OCI-LY7 (cell line): ENCODE measurements at regions not wholly inside any gene's neighbourhood (a gene's known extent, or its start where the extent isn't known, plus 50 kb on each side); places are given as distances from the start of the nearest gene placed in this dataset.

Experiments used
- BruUV-seq: library from RNA; stranded (reverse); fragments of 400-500 nt; replicated peaks from 2 replicates; lab custom pipeline; 2021; lab: Mats Ljungman, UMichigan
- CTCF ChIA-PET: fragments of 300-600 bp; sonication (Branson Sonifier 250); formaldehyde crosslinking; loops from one replicate; lab custom pipeline; 2022; ENCODE audit warnings: antibody characterized with exemption; ENCODE audit not compliant: unreplicated experiment; lab: Charles Lee
- POLR2A ChIA-PET: fragments of 300-600 bp; sonication (Branson Sonifier 250); formaldehyde crosslinking; loops from one replicate; lab custom pipeline; 2022; ENCODE audit warnings: antibody characterized with exemption; lab: Charles Lee
- DNase-seq: peaks from one replicate; pipeline ENCODE4 v3.0.0-alpha.2; 2015; ENCODE audit warnings: low spot score
- H2AFZ ChIP-seq: fragments of 200-600 bp; sonication (generic), shearing (Covaris generic); 2 replicates; pipeline ENCODE4 v1.6.1; 2014; ENCODE audit warnings: mild to moderate bottlenecking, antibody characterized with exemption, low read length, moderate library complexity
- H3K27ac ChIP-seq: fragments of 200-600 bp; sonication (generic); 2 replicates; pipeline ENCODE4 v1.5.1; 2014; ENCODE audit warnings: mixed run types, low read depth, mild to moderate bottlenecking, moderate library complexity, low read length, inconsistent platforms; ENCODE audit not compliant: poor library complexity, severe bottlenecking
- H3K36me3 ChIP-seq: fragments of 200-600 bp; sonication (generic); 2 replicates; pipeline ENCODE4 v1.6.1; 2014; ENCODE audit warnings: mild to moderate bottlenecking, antibody characterized with exemption, low read length, moderate library complexity, mixed read lengths; ENCODE audit not compliant: insufficient read depth
- H3K4me1 ChIP-seq: fragments of 200-600 bp; sonication (generic); 2 replicates; pipeline ENCODE4 v1.5.1; 2014; ENCODE audit warnings: mild to moderate bottlenecking, low read length; ENCODE audit not compliant: insufficient read depth, poor library complexity, severe bottlenecking
- H3K4me2 ChIP-seq: fragments of 200-600 bp; sonication (generic); 2 replicates; pipeline ENCODE4 v1.6.1; 2014; ENCODE audit warnings: mild to moderate bottlenecking, low read length
- H3K4me3 ChIP-seq: fragments of 200-600 bp; sonication (generic); 2 replicates; pipeline ENCODE4 v1.5.1; 2014; ENCODE audit warnings: mild to moderate bottlenecking, low read depth, low read length; ENCODE audit not compliant: poor library complexity, severe bottlenecking
- H3K79me2 ChIP-seq: fragments of 200-600 bp; sonication (generic); 2 replicates; pipeline ENCODE4 v1.6.1; 2016; ENCODE audit warnings: low read depth, mild to moderate bottlenecking, low read length, moderate library complexity, mixed read lengths; ENCODE audit not compliant: insufficient read depth
- H3K9me2 ChIP-seq: fragments of 200-600 bp; sonication (generic); 2 replicates; pipeline ENCODE4 v1.6.1; 2016; ENCODE audit warnings: mild to moderate bottlenecking, low read length, mixed read lengths; ENCODE audit not compliant: insufficient read depth
- H3K9me3 ChIP-seq: fragments of 200-600 bp; sonication (generic); 2 replicates; pipeline ENCODE4 v1.6.1; 2014; ENCODE audit warnings: mild to moderate bottlenecking, mixed run types, low read length, mixed read lengths
- H4K20me1 ChIP-seq: fragments of 200-600 bp; sonication (generic); 2 replicates; pipeline ENCODE4 v1.6.1; 2014; ENCODE audit warnings: mild to moderate bottlenecking, antibody characterized with exemption, low read length, moderate library complexity, mixed read lengths; ENCODE audit not compliant: insufficient read depth
- CTCF ChIP-seq: fragments of 200-600 bp; sonication (generic); conservative IDR thresholded peaks from 2 replicates; pipeline ENCODE4 v1.5.1; 2014; ENCODE audit warnings: mild to moderate bottlenecking, antibody characterized with exemption, low read length, moderate library complexity, mixed read lengths
- EZH2phosphoT487 ChIP-seq: fragments of 200-600 bp; sonication (generic); IDR thresholded peaks from 2 replicates; pipeline ENCODE4 v1.6.1; 2018; ENCODE audit warnings: low read depth, borderline replicate concordance, mild to moderate bottlenecking, mixed run types, antibody characterized with exemption, low read length, moderate library complexity, mixed read lengths
- intact Hi-C: fragments of 100-400 bp; cut with micrococcal nuclease; formaldehyde crosslinking; loops from one replicate; pipeline ENCODE4 v1.10.0; 2022; ENCODE audit not compliant: unreplicated experiment

GRCh38 chr9:129402931-129403778 is 217.7 kb downstream of the C9orf50 start:
- H3K36me3 ChIP-seq = no peaks in the 10 kb centered on the region
- ChIA-PET CTCF (no interaction called here), POLR2A (interaction anchor here (0.6 kb wide), 1 partner anchor 10 kb away, joined by 4 read pairs; no protein-coding TSS in a partner anchor)
- no peaks in the 10 kb centered on the region for H3K9me2 ChIP-seq
- H4K20me1 ChIP-seq = no peaks in the 10 kb centered on the region
- H3K4me3 ChIP-seq = no peak overlapping the region
- H3K27ac ChIP-seq = no peak overlapping the region
- TF ChIP-seq CTCF (no peak), EZH2phosphoT487 (no peak)
- no peaks in the 10 kb centered on the region for H3K79me2 ChIP-seq
- intact Hi-C loops = no loop called here
- no TSS peak for BruUV-seq
- H3K4me2 ChIP-seq = no peak overlapping the region
- H3K4me1 ChIP-seq = no peaks in the 10 kb centered on the region
- H2AFZ ChIP-seq = no peak overlapping the region
- DNase-seq = no peak
- H3K9me3 ChIP-seq = no peaks in the 10 kb centered on the region

DNA sequence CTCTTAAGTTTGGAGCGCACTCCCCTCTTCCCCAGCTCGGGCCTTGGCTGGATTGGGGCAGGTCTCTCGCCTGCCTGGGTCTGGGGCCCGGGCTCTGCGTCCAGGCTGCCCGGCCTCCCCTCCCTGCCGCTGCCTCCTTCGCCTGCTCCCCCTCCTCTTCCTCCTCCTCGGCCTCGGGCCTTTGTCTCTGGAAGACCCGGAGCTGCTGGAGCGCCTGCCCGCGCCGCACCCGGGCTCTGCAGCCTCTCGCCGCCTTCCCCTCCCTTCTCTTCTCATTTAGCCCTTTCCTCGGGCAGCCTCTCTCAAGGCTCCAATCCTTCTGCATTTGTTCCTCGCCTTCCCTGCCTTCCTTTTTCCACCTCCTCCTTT is 218.5 kb downstream of the C9orf50 start:
- ChIA-PET CTCF (no interaction called here), POLR2A (no interaction called here)
- intact Hi-C loops = no loop called here
- no peaks in the 10 kb centered on the region for H4K20me1 ChIP-seq
- no peak overlapping the region for H3K27ac ChIP-seq
- no peak overlapping the region for H2AFZ ChIP-seq
- BruUV-seq = no TSS peak
- TF ChIP-seq EZH2phosphoT487 (no peak), CTCF (no peak)
- no peak overlapping the region for H3K4me3 ChIP-seq
- H3K79me2 ChIP-seq = no peaks in the 10 kb centered on the region
- no peaks in the 10 kb centered on the region for H3K4me1 ChIP-seq
- DNase-seq = no peak
- no peaks in the 10 kb centered on the region for H3K36me3 ChIP-seq
- H3K9me2 ChIP-seq = no peaks in the 10 kb centered on the region
- no peaks in the 10 kb centered on the region for H3K9me3 ChIP-seq
- no peak overlapping the region for H3K4me2 ChIP-seq
